ENCODE measurements at regions not wholly inside any gene's neighbourhood (a gene's known extent, or its start where the extent isn't known, plus 50 kb on each side); places are given as distances from the start of the nearest gene placed in this dataset.
"Not testable (repeated sequence)": the region's sequence is repeated elsewhere in the genome, so short reads cannot be mapped to it uniquely, and the experiment has no call there.

- DNase-seq: no peak
- Mint-ChIP-seq H3K4me3 (no peak overlapping the region), H3K27ac (no peak overlapping the region), H3K36me3 (ENCODE audit: low read depth) (no peaks in the 10 kb centered on the region), H3K4me1 (ENCODE audit: low read depth) (no peaks in the 10 kb centered on the region), H3K27me3 (ENCODE audit: insufficient read depth) (peaks cover 17% of the 10 kb centered on the region), H3K9me3 (peaks cover 19% of the 10 kb centered on the region)
- no peak for TF ChIP-seq CTCF (IDR thresholded peaks at IDR 0.05)
Observed at GRCh38 chr22:48486134-48486532, 1341.5 kb downstream of the BRD1 start.

- H3K36me3 Mint-ChIP-seq (ENCODE audit: low read depth): no peaks in the 10 kb centered on the region
- no peak for TF ChIP-seq CTCF (IDR thresholded peaks at IDR 0.05)
- H3K4me1 Mint-ChIP-seq (ENCODE audit: low read depth): no peaks in the 10 kb centered on the region
- H3K27me3 Mint-ChIP-seq (ENCODE audit: insufficient read depth): peaks cover 17% of the 10 kb centered on the region
- H3K4me3 Mint-ChIP-seq: no peak overlapping the region
- no peak for DNase-seq
- no peak overlapping the region for H3K27ac Mint-ChIP-seq
- H3K9me3 Mint-ChIP-seq: peaks cover 24% of the 10 kb centered on the region
Observed at GRCh38 chr22:48485149-48486133, 1342.2 kb downstream of the BRD1 start.

- DNase-seq: no peak
- Mint-ChIP-seq H3K27me3 (ENCODE audit: insufficient read depth) (peaks cover 17% of the 10 kb centered on the region), H3K4me1 (ENCODE audit: low read depth) (no peaks in the 10 kb centered on the region), H3K27ac (no peak overlapping the region), H3K9me3 (peaks cover 27% of the 10 kb centered on the region), H3K36me3 (ENCODE audit: low read depth) (no peaks in the 10 kb centered on the region; the same call in 1 of the 2 replicates), H3K4me3 (no peak overlapping the region)
- no peak for TF ChIP-seq CTCF (IDR thresholded peaks at IDR 0.05)
Observed at GRCh38 chr22:48483764-48484528, 1343.7 kb downstream of the BRD1 start.

- no peaks in the 10 kb centered on the region for H3K4me1 Mint-ChIP-seq (ENCODE audit: low read depth)
- DNase-seq: no peak
Observed at GRCh38 chr22:48482771-48483170, 1344.9 kb downstream of the BRD1 start.

GRCh38 chr22:48482198-48482597 is 1345.5 kb downstream of the BRD1 start:
- not testable (repeated sequence) for H3K4me3 Mint-ChIP-seq; H3K27ac Mint-ChIP-seq; DNase-seq; H3K4me1 Mint-ChIP-seq (ENCODE audit: low read depth); H3K36me3 Mint-ChIP-seq (ENCODE audit: low read depth)
- Mint-ChIP-seq H3K9me3 (peaks cover 31% of the 10 kb centered on the region), H3K27me3 (ENCODE audit: insufficient read depth) (peaks cover 10% of the 10 kb centered on the region)

More at GRCh38 chr22:48482771-48483170, 1344.9 kb downstream of the BRD1 start:
- no peaks in the 10 kb centered on the region; the same call in 1 of the 2 replicates for H3K36me3 Mint-ChIP-seq (ENCODE audit: low read depth)
- no peak for TF ChIP-seq CTCF (IDR thresholded peaks at IDR 0.05)
- peaks cover 35% of the 10 kb centered on the region for H3K9me3 Mint-ChIP-seq
- no peak overlapping the region for H3K4me3 Mint-ChIP-seq
- no peak overlapping the region for H3K27ac Mint-ChIP-seq
- H3K27me3 Mint-ChIP-seq (ENCODE audit: insufficient read depth): peaks cover 15% of the 10 kb centered on the region
